HCT116 (cell line): ENCODE measurements at regions not wholly inside any gene's neighbourhood (a gene's known extent, or its start where the extent isn't known, plus 50 kb on each side); places are given as distances from the start of the nearest gene placed in this dataset.

Experiments used
- ATAC-seq: fragments of 200-7000 bp; cut with Tn5 transposase; 2 replicates; pipeline ENCODE4 v1.9.1; 2020; ENCODE audit warnings: mild to moderate bottlenecking, moderate library complexity
- BruUV-seq: library from RNA; stranded (reverse); fragments of 400-500 nt; replicated peaks from 2 replicates; lab custom pipeline; 2021; lab: Mats Ljungman, UMichigan
- CTCF ChIA-PET: fragments of 300-600 bp; sonication (Branson Sonifier 250); formaldehyde crosslinking; loops from one replicate; lab custom pipeline; 2021; ENCODE audit warnings: antibody characterized with exemption; lab: Charles Lee
- POLR2A ChIA-PET: fragments of 300-600, 350-600 bp; sonication (Branson Sonifier 250); formaldehyde crosslinking; loops from one replicate; lab custom pipeline; 2021; ENCODE audit warnings: antibody characterized with exemption; lab: Charles Lee
- RAD21 ChIA-PET, 2 experiments: fragments of 300-600 bp; sonication (Branson Sonifier 250); formaldehyde crosslinking; loops; one replicate each; lab custom pipeline; 2023; ENCODE audit warnings: low total read pairs in 2 of 2; ENCODE audit not compliant: uncharacterized antibody in 2 of 2, unreplicated experiment in 2 of 2, low non-redundant PET in 1 of 2; lab: Charles Lee
- DNase-seq: peaks from one replicate; pipeline ENCODE4 v3.0.0-alpha.2; 2010; ENCODE audit warnings: low read depth, low spot score
- H2AFZ ChIP-seq: fragments of 200-600 bp; shearing (Covaris generic), sonication (generic); 2 replicates; pipeline ENCODE4 v1.6.1; 2017; ENCODE audit warnings: low read depth, mixed run types, mixed read lengths, antibody characterized with exemption, low read length; ENCODE audit not compliant: poor library complexity, severe bottlenecking
- H3K27ac ChIP-seq: 2 replicates; pipeline ENCODE4 v1.5.1; 2012; ENCODE audit warnings: low read depth, low read length
- H3K27me3 ChIP-seq: fragments of 200-600 bp; sonication (generic); 2 replicates; pipeline ENCODE4 v1.6.1; 2016; ENCODE audit warnings: mixed run types, low read length, mixed read lengths; ENCODE audit not compliant: insufficient read depth
- H3K36me3 ChIP-seq, 2 experiments: fragments of 200-500 bp in 1 of 2; fragments of 200-600 bp in 1 of 2; sonication (Bioruptor generic) in 1 of 2; sonication (generic) in 1 of 2; 2 replicates each; pipeline versions ENCODE4 v1.5.1 to v1.6.1; 2014 to 2016; ENCODE audit warnings: low read length in 2 of 2, inconsistent platforms in 1 of 2, mixed read lengths in 1 of 2, mixed run types in 1 of 2; ENCODE audit not compliant: insufficient read depth in 2 of 2, control insufficient read depth in 1 of 2
- H3K4me1 ChIP-seq, 2 experiments: fragments of 200-600 bp in 1 of 2; sonication (generic) in 1 of 2; 2 replicates each; pipeline versions ENCODE4 v1.5.1 to v1.6.1; 2012 to 2017; ENCODE audit warnings: low read length in 2 of 2, inconsistent platforms in 1 of 2, mild to moderate bottlenecking in 1 of 2, mixed read lengths in 1 of 2, mixed run types in 1 of 2, moderate library complexity in 1 of 2; ENCODE audit not compliant: insufficient read depth in 2 of 2, control insufficient read depth in 1 of 2
- H3K4me2 ChIP-seq: fragments of 200-600 bp; sonication (generic); 2 replicates; pipeline ENCODE4 v1.6.1; 2017; ENCODE audit warnings: mixed run types, low read length, mixed read lengths
- H3K4me3 ChIP-seq, 2 experiments: fragments of 200-600 bp in 1 of 2; sonication (generic) in 1 of 2; replicated peaks in 1 of 2; 2 replicates each; pipeline ENCODE4 v1.5.1; 2011 to 2016; ENCODE audit warnings: low read length in 2 of 2, control low read depth in 1 of 2, low read depth in 1 of 2, mild to moderate bottlenecking in 1 of 2, mixed read lengths in 1 of 2, mixed run types in 1 of 2
- H3K79me2 ChIP-seq: fragments of 200-600 bp; sonication (generic); 2 replicates; pipeline ENCODE4 v1.6.1; 2017; ENCODE audit warnings: mild to moderate bottlenecking, mixed run types, low read length, moderate library complexity, mixed read lengths; ENCODE audit not compliant: insufficient read depth
- H3K9ac ChIP-seq: fragments of 200-600 bp; sonication (generic); 2 replicates; pipeline ENCODE4 v1.6.1; 2016; ENCODE audit warnings: low read length, mixed read lengths
- H3K9me2 ChIP-seq: fragments of 200-600 bp; sonication (generic), shearing (Covaris generic); 2 replicates; pipeline ENCODE4 v1.6.1; 2017; ENCODE audit warnings: mixed run types, mild to moderate bottlenecking, moderate library complexity; ENCODE audit not compliant: insufficient read depth
- H3K9me3 ChIP-seq, 2 experiments: fragments of 200-500 bp in 1 of 2; fragments of 200-600 bp in 1 of 2; sonication (Bioruptor generic) in 1 of 2; sonication (generic) in 1 of 2; 2 replicates each; pipeline ENCODE4 v1.6.1; 2014 to 2017; ENCODE audit warnings: low read length in 2 of 2, mixed read lengths in 2 of 2, inconsistent platforms in 1 of 2, low read depth in 1 of 2, mild to moderate bottlenecking in 1 of 2, mixed run types in 1 of 2, moderate library complexity in 1 of 2; ENCODE audit not compliant: control insufficient read depth in 1 of 2, insufficient read depth in 1 of 2
- H4K20me1 ChIP-seq: fragments of 200-600 bp; sonication (generic), shearing (Covaris generic); 2 replicates; pipeline ENCODE4 v1.6.1; 2017; ENCODE audit warnings: mixed run types, mild to moderate bottlenecking, moderate library complexity; ENCODE audit not compliant: insufficient read depth
- EZH2 ChIP-seq: fragments of 200-600 bp; sonication (generic); IDR thresholded peaks from 2 replicates; pipeline ENCODE4 v1.6.1; 2017; ENCODE audit warnings: antibody characterized with exemption, mixed run types
- POLR2A ChIP-seq: IDR thresholded peaks from 2 replicates; pipeline ENCODE4 v1.7.0; 2011; ENCODE audit warnings: borderline replicate concordance; ENCODE audit not compliant: insufficient read depth, insufficient read length; ENCODE audit errors: extremely low read depth
- POLR2AphosphoS5 ChIP-seq: IDR thresholded peaks from 2 replicates; pipeline ENCODE4 v1.6.1; 2011; ENCODE audit warnings: mild to moderate bottlenecking, low read depth, low read length, moderate library complexity
- SP1 ChIP-seq: IDR thresholded peaks from 2 replicates; pipeline ENCODE4 v1.6.1; 2012; ENCODE audit warnings: low read depth
- SRF ChIP-seq: IDR thresholded peaks from 2 replicates; pipeline ENCODE4 v1.6.1; 2012; ENCODE audit warnings: low read depth
- YY1 ChIP-seq: IDR thresholded peaks from 2 replicates; pipeline ENCODE4 v1.6.1; 2011; ENCODE audit warnings: low read length, low read depth, moderate library complexity, mild to moderate bottlenecking; ENCODE audit not compliant: insufficient replicate concordance; ENCODE audit errors: extremely low read depth
- ZFX ChIP-seq: fragments of 450-650 bp; IDR thresholded peaks from 2 replicates; pipeline ENCODE4 v1.6.1; 2017
- ZNF274 ChIP-seq: fragments of 200-500 bp; sonication (Bioruptor generic); IDR thresholded peaks from 2 replicates; pipeline ENCODE4 v1.6.1; 2014; ENCODE audit warnings: mild to moderate bottlenecking, low read depth, low read length, inconsistent platforms
- intact Hi-C: fragments of 100-400 bp; cut with micrococcal nuclease; formaldehyde crosslinking; loops from 2 replicates; pipeline ENCODE4 v1.10.0; 2022
- TF ChIP-seq, protein P1 (sequence below): IDR thresholded peaks from 2 replicates; pipeline ENCODE4 v1.6.1; 2012; ENCODE audit warnings: low read depth
- TF ChIP-seq, protein P2 (sequence below): IDR thresholded peaks from 2 replicates; pipeline ENCODE4 v1.6.1; 2012

DNA sequence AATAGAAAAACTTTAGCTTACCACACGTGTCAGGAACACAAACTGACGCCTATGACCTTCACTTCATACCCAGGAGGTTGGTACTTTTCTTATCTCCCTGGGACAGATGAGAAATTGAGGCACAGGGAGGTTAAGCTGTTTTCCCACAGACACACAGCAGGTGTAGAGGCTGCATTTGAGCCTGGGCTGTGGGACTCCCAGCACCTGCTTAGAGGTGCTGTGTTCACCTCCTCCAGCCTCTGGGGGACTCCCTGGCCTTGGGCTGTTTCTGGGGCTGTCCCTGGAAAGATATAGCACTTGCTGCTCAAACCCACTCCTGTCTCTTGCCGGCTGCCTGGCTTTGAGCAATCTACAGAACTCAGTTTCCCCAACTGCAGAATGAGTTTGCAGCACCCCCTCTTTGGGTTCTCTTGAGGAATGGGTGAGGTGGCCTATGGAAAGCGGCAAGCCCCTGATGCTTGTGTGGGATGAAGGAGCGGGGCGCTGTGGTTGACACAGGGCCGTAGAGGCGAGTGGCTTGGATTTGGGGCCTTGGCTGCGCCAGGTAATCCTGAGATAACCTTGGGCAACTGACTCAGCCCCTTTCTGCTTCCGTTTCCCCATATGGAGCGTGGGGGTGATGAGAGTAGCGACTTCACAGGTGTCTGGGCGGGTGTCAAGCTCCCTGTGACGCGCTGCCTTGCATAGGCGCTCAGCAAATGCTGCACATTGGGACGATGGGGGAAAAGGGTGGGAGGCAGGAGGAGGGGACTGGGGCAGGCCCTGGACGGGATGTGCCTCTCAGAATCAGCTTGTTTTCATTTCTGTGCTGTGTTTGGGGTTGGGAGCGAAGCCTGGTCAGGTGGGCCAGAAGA lies 104.5 kb upstream of the CIBAR2 start:
- no peaks in the 10 kb centered on the region for H3K36me3 ChIP-seq
- no peak overlapping the region for H3K4me2 ChIP-seq
- POLR2A ChIA-PET: no interaction called here
- H3K9ac ChIP-seq: no peak overlapping the region
- CTCF ChIA-PET: interaction anchor here (1.2 to 1.3 kb wide), 2 partner anchors 43 to 45 kb away, joined by 3 read pairs; no protein-coding TSS in a partner anchor
- ATAC-seq: no peak
- DNase-seq: no peak
- no peak for TF ChIP-seq SRF
- TF ChIP-seq, all 23 proteins: peak for 0
- Histone ChIP-seq H3K27ac (no peak overlapping the region), H3K27me3 (no peaks in the 10 kb centered on the region), H3K9me2 (no peaks in the 10 kb centered on the region), H3K9me3 (no peaks in the 10 kb centered on the region), H4K20me1 (no peaks in the 10 kb centered on the region), H2AFZ (no peak overlapping the region), H3K79me2 (no peaks in the 10 kb centered on the region), H3K4me3 (no peak overlapping the region), H3K4me1 (peaks cover 2 to 15% of the 10 kb centered on the region in 2 experiments; a peak in 3 of 4 replicates)
- intact Hi-C loops: no loop called here
- RAD21 ChIA-PET: no interaction called here
- no TSS peak for BruUV-seq

DNA sequence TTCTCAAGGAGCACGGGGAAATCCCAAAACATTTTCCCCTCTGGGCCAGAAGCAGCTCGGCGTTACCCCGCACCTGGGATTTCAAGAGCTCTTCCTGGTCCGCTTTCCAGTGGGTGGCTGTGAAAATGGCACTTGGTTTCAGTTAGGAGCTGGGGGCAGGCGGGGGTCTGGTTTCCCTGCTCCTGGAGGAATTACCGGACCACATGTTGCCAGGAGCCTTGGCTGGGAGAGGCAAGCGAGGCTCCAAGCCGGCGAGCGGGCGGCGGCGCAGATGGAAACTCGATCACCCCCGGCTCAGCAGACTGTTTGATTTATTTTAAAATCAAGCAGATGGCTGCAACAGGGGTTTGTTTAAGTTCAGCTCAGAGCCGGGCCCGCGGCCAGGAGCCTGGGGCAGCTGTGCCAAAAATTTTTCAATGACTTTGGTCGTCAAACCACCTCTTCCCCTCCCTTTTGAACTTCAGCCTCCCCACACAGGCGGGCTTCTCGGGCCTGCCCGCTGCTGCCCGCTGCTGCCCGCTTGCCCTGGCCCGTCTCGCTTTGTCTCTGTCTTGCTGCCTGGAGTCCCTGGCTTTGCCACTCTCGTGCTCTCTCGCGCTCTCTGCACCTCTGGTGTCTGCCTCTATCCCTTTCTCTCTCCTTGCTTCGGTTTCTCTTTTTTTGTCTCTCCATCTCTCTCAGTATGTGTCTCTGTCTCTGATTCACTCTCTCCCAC lies 108.0 kb upstream of the CIBAR2 start:
- TF ChIP-seq, protein P1, sequence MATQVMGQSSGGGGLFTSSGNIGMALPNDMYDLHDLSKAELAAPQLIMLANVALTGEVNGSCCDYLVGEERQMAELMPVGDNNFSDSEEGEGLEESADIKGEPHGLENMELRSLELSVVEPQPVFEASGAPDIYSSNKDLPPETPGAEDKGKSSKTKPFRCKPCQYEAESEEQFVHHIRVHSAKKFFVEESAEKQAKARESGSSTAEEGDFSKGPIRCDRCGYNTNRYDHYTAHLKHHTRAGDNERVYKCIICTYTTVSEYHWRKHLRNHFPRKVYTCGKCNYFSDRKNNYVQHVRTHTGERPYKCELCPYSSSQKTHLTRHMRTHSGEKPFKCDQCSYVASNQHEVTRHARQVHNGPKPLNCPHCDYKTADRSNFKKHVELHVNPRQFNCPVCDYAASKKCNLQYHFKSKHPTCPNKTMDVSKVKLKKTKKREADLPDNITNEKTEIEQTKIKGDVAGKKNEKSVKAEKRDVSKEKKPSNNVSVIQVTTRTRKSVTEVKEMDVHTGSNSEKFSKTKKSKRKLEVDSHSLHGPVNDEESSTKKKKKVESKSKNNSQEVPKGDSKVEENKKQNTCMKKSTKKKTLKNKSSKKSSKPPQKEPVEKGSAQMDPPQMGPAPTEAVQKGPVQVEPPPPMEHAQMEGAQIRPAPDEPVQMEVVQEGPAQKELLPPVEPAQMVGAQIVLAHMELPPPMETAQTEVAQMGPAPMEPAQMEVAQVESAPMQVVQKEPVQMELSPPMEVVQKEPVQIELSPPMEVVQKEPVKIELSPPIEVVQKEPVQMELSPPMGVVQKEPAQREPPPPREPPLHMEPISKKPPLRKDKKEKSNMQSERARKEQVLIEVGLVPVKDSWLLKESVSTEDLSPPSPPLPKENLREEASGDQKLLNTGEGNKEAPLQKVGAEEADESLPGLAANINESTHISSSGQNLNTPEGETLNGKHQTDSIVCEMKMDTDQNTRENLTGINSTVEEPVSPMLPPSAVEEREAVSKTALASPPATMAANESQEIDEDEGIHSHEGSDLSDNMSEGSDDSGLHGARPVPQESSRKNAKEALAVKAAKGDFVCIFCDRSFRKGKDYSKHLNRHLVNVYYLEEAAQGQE: no peak
- TF ChIP-seq EZH2 (no peak), ZNF274 (no peak), SP1 (no peak), POLR2AphosphoS5 (no peak), ZFX (no peak), YY1 (no peak), POLR2A (no peak)
- TF ChIP-seq, protein P2, sequence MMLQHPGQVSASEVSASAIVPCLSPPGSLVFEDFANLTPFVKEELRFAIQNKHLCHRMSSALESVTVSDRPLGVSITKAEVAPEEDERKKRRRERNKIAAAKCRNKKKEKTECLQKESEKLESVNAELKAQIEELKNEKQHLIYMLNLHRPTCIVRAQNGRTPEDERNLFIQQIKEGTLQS: no peak
- no peak overlapping the region; the same call in 1 of the 2 replicates for H3K27ac ChIP-seq

More for the DNA sequence above, 108.0 kb upstream of the CIBAR2 start:
- CTCF ChIA-PET: interaction anchor here (2.1 kb wide), 1 partner anchor 32 kb away, joined by 8 read pairs; no protein-coding TSS in a partner anchor
- Histone ChIP-seq H3K9me3 (0 out of 4 replicates have a peak, but pooled peaks cover 0 to under 1% of the 10 kb centered on the region in 2 experiments), H3K27me3 (no peaks in the 10 kb centered on the region), H3K79me2 (no peaks in the 10 kb centered on the region), H3K4me3 (no peak overlapping the region), H3K9ac (no peak overlapping the region), H3K4me2 (no peak overlapping the region), H3K9me2 (no peaks in the 10 kb centered on the region), H3K4me1 (peaks cover 5 to 12% of the 10 kb centered on the region in 2 experiments; a peak in 3 of 4 replicates), H3K36me3 (no peaks in the 10 kb centered on the region), H2AFZ (no peak overlapping the region), H4K20me1 (no peaks in the 10 kb centered on the region)
- intact Hi-C loops: no loop called here
- no peak for DNase-seq
- ATAC-seq: no peak
- POLR2A ChIA-PET: no interaction called here
- no TSS peak for BruUV-seq
- RAD21 ChIA-PET: no interaction called here
